GM12891 (cell line): ENCODE measurements at regions not wholly inside any gene's neighbourhood (a gene's known extent, or its start where the extent isn't known, plus 50 kb on each side); places are given as distances from the start of the nearest gene placed in this dataset.

Experiments used
- POLR2A ChIP-seq: IDR thresholded peaks from 2 replicates; pipeline ENCODE4 v1.6.1; 2011; ENCODE audit warnings: low read depth, low read length, control low read depth
- POLR2AphosphoS5 ChIP-seq: IDR thresholded peaks from 2 replicates; pipeline ENCODE4 v1.6.1; 2011; ENCODE audit warnings: low read depth, low read length, control low read depth
- SPI1 ChIP-seq: IDR thresholded peaks from 2 replicates; pipeline ENCODE4 v1.6.1; 2011; ENCODE audit warnings: low read depth, low read length, control low read depth
- TAF1 ChIP-seq: IDR thresholded peaks from 2 replicates; pipeline ENCODE4 v1.6.1; 2011; ENCODE audit warnings: low read depth, low read length, control low read depth

- TF ChIP-seq POLR2A (no peak), TAF1 (no peak), SPI1 (no peak), POLR2AphosphoS5 (no peak)
Measured at GRCh38 chr4:128528793-128529553, 241.4 kb upstream of the PGRMC2 start.
